HG03378 (cell line): ENCODE measurements at regions not wholly inside any gene's neighbourhood (a gene's known extent, or its start where the extent isn't known, plus 50 kb on each side); places are given as distances from the start of the nearest gene placed in this dataset.

Experiments
- ATAC-seq: cut with Tn5 transposase; IDR thresholded peaks from one replicate; pipeline ENCODE4 v1.9.1; 2021; ENCODE audit warnings: mild to moderate bottlenecking, moderate library complexity; ENCODE audit not compliant: unreplicated experiment

- ATAC-seq = no peak
These were observed 66.8 kb upstream of the MOCS1 start for GRCh38 chr6:40000964-40001515.

- no peak for ATAC-seq
These were observed 65.0 kb upstream of the MOCS1 start for GRCh38 chr6:39999006-39999867.

- no peak for ATAC-seq
These were observed 63.9 kb upstream of the MOCS1 start for GRCh38 chr6:39998126-39998525.

- ATAC-seq = no peak
These were observed 62.9 kb upstream of the MOCS1 start for GRCh38 chr6:39997101-39997635.

GRCh38 chr6:39995633-39996032 is 61.4 kb upstream of the MOCS1 start:
- ATAC-seq = no peak

GRCh38 chr6:39992861-39993622 is 58.8 kb upstream of the MOCS1 start:
- ATAC-seq = no peak
